ENCODE measurements at regions not wholly inside any gene's neighbourhood (a gene's known extent, or its start where the extent isn't known, plus 50 kb on each side); places are given as distances from the start of the nearest gene placed in this dataset.

GRCh38 chr6:122322824-122323223, 76.6 kb upstream of the HSF2 start:
- TF ChIP-seq GATA3 (IDR thresholded peaks at IDR 0.05; ENCODE audit: low read depth, low read length) = peak; percentile 77
- peak; percentile 86 for TF ChIP-seq GATA2 (IDR thresholded peaks at IDR 0.05; ENCODE audit: low read depth, low read length)

All from SH-SY5Y (cell line).